Activated CD4-positive, alpha-beta T cell treated with anti-CD3 and anti-CD28 coated beads, Interleukin-2, amount 10 ng/mL, durations not matched to agents 7 days and 5 days (primary cell): ENCODE measurements at regions not wholly inside any gene's neighbourhood (a gene's known extent, or its start where the extent isn't known, plus 50 kb on each side); places are given as distances from the start of the nearest gene placed in this dataset.
"Not testable (repeated sequence)": the region's sequence is repeated elsewhere in the genome, so short reads cannot be mapped to it uniquely, and the experiment has no call there.

Source experiments
- CTCF ChIA-PET: fragments of 350-600 bp; sonication (Branson Sonifier 250); formaldehyde crosslinking; loops from one replicate; lab custom pipeline; 2021; ENCODE audit warnings: antibody characterized with exemption; lab: Charles Lee
- POLR2A ChIA-PET: fragments of 350-600 bp; sonication (Branson Sonifier 250); formaldehyde crosslinking; loops from one replicate; lab custom pipeline; 2021; ENCODE audit warnings: antibody characterized with exemption; lab: Charles Lee
- DNase-seq: peaks from one replicate; pipeline ENCODE4 v3.0.0-alpha.2; 2020
- H3K27ac Mint-ChIP-seq: one replicate; pipeline ENCODE4 v1.8.0; 2021; ENCODE audit warnings: mild to moderate bottlenecking, moderate library complexity, mixed read lengths
- H3K27me3 Mint-ChIP-seq: one replicate; pipeline ENCODE4 v1.8.0; 2021; ENCODE audit warnings: mixed read lengths
- H3K36me3 Mint-ChIP-seq: one replicate; pipeline ENCODE4 v1.8.0; 2021; ENCODE audit warnings: low read depth, mixed read lengths
- H3K4me1 Mint-ChIP-seq: one replicate; pipeline ENCODE4 v1.8.0; 2021; ENCODE audit warnings: mixed read lengths
- H3K4me3 Mint-ChIP-seq: one replicate; pipeline ENCODE4 v1.8.0; 2021; ENCODE audit warnings: mild to moderate bottlenecking, moderate library complexity, mixed read lengths
- H3K9me3 Mint-ChIP-seq: one replicate; pipeline ENCODE4 v1.8.0; 2021; ENCODE audit warnings: mixed read lengths

- H3K4me3 Mint-ChIP-seq, DNase-seq, POLR2A ChIA-PET, H3K4me1 Mint-ChIP-seq, H3K27me3 Mint-ChIP-seq, CTCF ChIA-PET, H3K9me3 Mint-ChIP-seq, H3K36me3 Mint-ChIP-seq, H3K27ac Mint-ChIP-seq: not testable (repeated sequence)
Measured at GRCh38 chr22:23435186-23435585, 144.9 kb downstream of the IGLL1 start.

GRCh38 chr22:23434198-23434830 is 145.8 kb downstream of the IGLL1 start:
- not testable (repeated sequence) for H3K27me3 Mint-ChIP-seq

GRCh38 chr22:23433127-23434005 is 146.7 kb downstream of the IGLL1 start:
- POLR2A ChIA-PET, H3K4me1 Mint-ChIP-seq, H3K36me3 Mint-ChIP-seq, H3K27ac Mint-ChIP-seq, H3K27me3 Mint-ChIP-seq: not testable (repeated sequence)
- Mint-ChIP-seq H3K4me3 (peak overlapping the region; percentile 62), H3K9me3 (peaks cover 15% of the 10 kb centered on the region)
- CTCF ChIA-PET = interaction anchor here (0.9 kb wide), 1 partner anchor 73 kb away, joined by 3 read pairs; no protein-coding TSS in a partner anchor
- DNase-seq = peak; percentile 45

More at GRCh38 chr22:23434198-23434830, 145.8 kb downstream of the IGLL1 start:
- peaks cover 14% of the 10 kb centered on the region for H3K9me3 Mint-ChIP-seq
- POLR2A ChIA-PET, H3K4me1 Mint-ChIP-seq, H3K36me3 Mint-ChIP-seq, H3K27ac Mint-ChIP-seq, H3K4me3 Mint-ChIP-seq, DNase-seq: not testable (repeated sequence)
- CTCF ChIA-PET = interaction anchor here (0.7 to 0.9 kb wide), 2 partner anchors 9 to 72 kb away, joined by 3 to 4 read pairs; no protein-coding TSS in a partner anchor

GRCh38 chr22:23432719-23433118 is 147.4 kb downstream of the IGLL1 start:
- DNase-seq, CTCF ChIA-PET, H3K4me1 Mint-ChIP-seq, H3K36me3 Mint-ChIP-seq, H3K27me3 Mint-ChIP-seq, POLR2A ChIA-PET, H3K27ac Mint-ChIP-seq, H3K4me3 Mint-ChIP-seq: not testable (repeated sequence)
- H3K9me3 Mint-ChIP-seq = peaks cover 17% of the 10 kb centered on the region

- no peak overlapping the region for H3K27ac Mint-ChIP-seq
- H3K36me3 Mint-ChIP-seq = peaks cover 7% of the 10 kb centered on the region
- H3K4me1 Mint-ChIP-seq = peaks cover 9% of the 10 kb centered on the region
- no peak overlapping the region for H3K4me3 Mint-ChIP-seq
- H3K27me3 Mint-ChIP-seq = peaks cover 8% of the 10 kb centered on the region
- ChIA-PET CTCF (interaction anchor here (0.6 kb wide), 1 partner anchor 1624 kb away, joined by 3 read pairs; no protein-coding TSS in a partner anchor), POLR2A (no interaction called here)
- DNase-seq = no peak
- peaks cover 18% of the 10 kb centered on the region for H3K9me3 Mint-ChIP-seq
Measured at GRCh38 chr22:23431337-23432072, 148.6 kb downstream of the IGLL1 start.

GRCh38 chr22:23424551-23425068 is 155.5 kb downstream of the IGLL1 start:
- POLR2A ChIA-PET = not testable (repeated sequence)
- CTCF ChIA-PET = interaction anchor here (0.9 kb wide), 1 partner anchor 10 kb away, joined by 4 read pairs; no protein-coding TSS in a partner anchor

GRCh38 chr22:23424031-23424430 is 156.1 kb downstream of the IGLL1 start:
- CTCF ChIA-PET = interaction anchor here (1.0 kb wide), 1 partner anchor 38 kb away, joined by 3 read pairs; no protein-coding TSS in a partner anchor

More at GRCh38 chr22:23424551-23425068, 155.5 kb downstream of the IGLL1 start:
- not testable (repeated sequence) for DNase-seq, H3K4me3 Mint-ChIP-seq, H3K27me3 Mint-ChIP-seq, H3K27ac Mint-ChIP-seq, H3K36me3 Mint-ChIP-seq, H3K9me3 Mint-ChIP-seq, H3K4me1 Mint-ChIP-seq

GRCh38 chr22:23422281-23422680 is 157.8 kb downstream of the IGLL1 start:
- CTCF ChIA-PET, H3K4me1 Mint-ChIP-seq, H3K27ac Mint-ChIP-seq, H3K27me3 Mint-ChIP-seq, H3K36me3 Mint-ChIP-seq, POLR2A ChIA-PET, H3K9me3 Mint-ChIP-seq, DNase-seq, H3K4me3 Mint-ChIP-seq: not testable (repeated sequence)

More at GRCh38 chr22:23424031-23424430, 156.1 kb downstream of the IGLL1 start:
- H3K27ac Mint-ChIP-seq = no peak overlapping the region
- no peaks in the 10 kb centered on the region for H3K36me3 Mint-ChIP-seq
- no peak overlapping the region for H3K4me3 Mint-ChIP-seq
- no peak for DNase-seq
- no peaks in the 10 kb centered on the region for H3K4me1 Mint-ChIP-seq
- peaks cover 4% of the 10 kb centered on the region for H3K9me3 Mint-ChIP-seq
- POLR2A ChIA-PET = no interaction called here
- no peaks in the 10 kb centered on the region for H3K27me3 Mint-ChIP-seq

- H3K4me3 Mint-ChIP-seq, POLR2A ChIA-PET, H3K9me3 Mint-ChIP-seq, H3K27me3 Mint-ChIP-seq, DNase-seq, H3K4me1 Mint-ChIP-seq, CTCF ChIA-PET, H3K27ac Mint-ChIP-seq, H3K36me3 Mint-ChIP-seq: not testable (repeated sequence)
Measured at GRCh38 chr22:23421300-23421699, 158.8 kb downstream of the IGLL1 start.

GRCh38 chr22:23419931-23420330 is 160.2 kb downstream of the IGLL1 start:
- Mint-ChIP-seq H3K27ac (no peak overlapping the region), H3K36me3 (no peaks in the 10 kb centered on the region), H3K9me3 (no peaks in the 10 kb centered on the region), H3K27me3 (peaks cover 2% of the 10 kb centered on the region), H3K4me3 (no peak overlapping the region), H3K4me1 (no peaks in the 10 kb centered on the region)
- no peak for DNase-seq
- CTCF ChIA-PET = no interaction called here
- POLR2A ChIA-PET = no interaction called here

- ChIA-PET CTCF (interaction anchor here (0.6 kb wide), 1 partner anchor 349 kb away, joined by 3 read pairs; no protein-coding TSS in a partner anchor), POLR2A (no interaction called here)
- Mint-ChIP-seq H3K27ac (no peak overlapping the region), H3K4me1 (no peaks in the 10 kb centered on the region), H3K36me3 (no peaks in the 10 kb centered on the region), H3K27me3 (peaks cover 2% of the 10 kb centered on the region), H3K9me3 (no peaks in the 10 kb centered on the region), H3K4me3 (no peak overlapping the region)
- no peak for DNase-seq
Measured at GRCh38 chr22:23419171-23419570, 160.9 kb downstream of the IGLL1 start.

GRCh38 chr22:23418159-23418788 is 161.8 kb downstream of the IGLL1 start:
- H3K4me1 Mint-ChIP-seq = no peaks in the 10 kb centered on the region
- H3K36me3 Mint-ChIP-seq = no peaks in the 10 kb centered on the region
- POLR2A ChIA-PET = no interaction called here
- H3K9me3 Mint-ChIP-seq = no peaks in the 10 kb centered on the region
- CTCF ChIA-PET = no interaction called here
- H3K4me3 Mint-ChIP-seq = no peak overlapping the region
- DNase-seq = no peak
- no peak overlapping the region for H3K27ac Mint-ChIP-seq
- H3K27me3 Mint-ChIP-seq = peaks cover 2% of the 10 kb centered on the region
